ENCODE measurements at regions not wholly inside any gene's neighbourhood (a gene's known extent, or its start where the extent isn't known, plus 50 kb on each side); places are given as distances from the start of the nearest gene placed in this dataset.

GRCh38 chr2:11008773-11009172 is 97.0 kb downstream of the KCNF1 start:
- in situ Hi-C loops (cut with HindIII; ENCODE audit: low pct_unique_long_range_greater_than_20kb, low sequenced_read_pairs) = no loop called here

GRCh38 chr2:11009176-11009575 is 97.4 kb downstream of the KCNF1 start:
- in situ Hi-C loops (cut with HindIII; ENCODE audit: low pct_unique_long_range_greater_than_20kb, low sequenced_read_pairs) = no loop called here
- no peak for DNase-seq (ENCODE audit: low read depth)

More at GRCh38 chr2:11008773-11009172, 97.0 kb downstream of the KCNF1 start:
- no peak for DNase-seq (ENCODE audit: low read depth)

GRCh38 chr2:11009891-11010290 is 98.2 kb downstream of the KCNF1 start:
- in situ Hi-C loops (cut with HindIII; ENCODE audit: low pct_unique_long_range_greater_than_20kb, low sequenced_read_pairs) = no loop called here
- no peak for DNase-seq (ENCODE audit: low read depth)

- in situ Hi-C loops (cut with HindIII; ENCODE audit: low pct_unique_long_range_greater_than_20kb, low sequenced_read_pairs) = no loop called here
Observed at GRCh38 chr2:11011359-11011758, 99.6 kb downstream of the KCNF1 start.

GRCh38 chr2:11012131-11012693 is 100.5 kb downstream of the KCNF1 start:
- in situ Hi-C loops (cut with HindIII; ENCODE audit: low pct_unique_long_range_greater_than_20kb, low sequenced_read_pairs) = no loop called here
- DNase-seq (ENCODE audit: low read depth) = no peak

More at GRCh38 chr2:11011359-11011758, 99.6 kb downstream of the KCNF1 start:
- no peak for DNase-seq (ENCODE audit: low read depth)

GRCh38 chr2:11013196-11013595 is 101.5 kb downstream of the KCNF1 start:
- in situ Hi-C loops (cut with HindIII; ENCODE audit: low pct_unique_long_range_greater_than_20kb, low sequenced_read_pairs) = no loop called here
- DNase-seq (ENCODE audit: low read depth) = no peak

- DNase-seq (ENCODE audit: low read depth) = no peak
- in situ Hi-C loops (cut with HindIII; ENCODE audit: low pct_unique_long_range_greater_than_20kb, low sequenced_read_pairs) = no loop called here
Observed at GRCh38 chr2:11014026-11014425, 102.3 kb downstream of the KCNF1 start.

- no peak for DNase-seq (ENCODE audit: low read depth)
- in situ Hi-C loops (cut with HindIII; ENCODE audit: low pct_unique_long_range_greater_than_20kb, low sequenced_read_pairs) = no loop called here
Observed at GRCh38 chr2:11016735-11017388, 105.1 kb downstream of the KCNF1 start.

GRCh38 chr2:11017921-11018320 is 106.2 kb downstream of the KCNF1 start:
- in situ Hi-C loops (cut with HindIII; ENCODE audit: low pct_unique_long_range_greater_than_20kb, low sequenced_read_pairs) = no loop called here

GRCh38 chr2:11018651-11019185 is 107.0 kb downstream of the KCNF1 start:
- no peak for DNase-seq (ENCODE audit: low read depth)
- in situ Hi-C loops (cut with HindIII; ENCODE audit: low pct_unique_long_range_greater_than_20kb, low sequenced_read_pairs) = no loop called here

More at GRCh38 chr2:11017921-11018320, 106.2 kb downstream of the KCNF1 start:
- DNase-seq (ENCODE audit: low read depth) = no peak

GRCh38 chr2:11019614-11020013 is 107.9 kb downstream of the KCNF1 start:
- in situ Hi-C loops (cut with HindIII; ENCODE audit: low pct_unique_long_range_greater_than_20kb, low sequenced_read_pairs) = no loop called here

GRCh38 chr2:11022064-11022463 is 110.3 kb downstream of the KCNF1 start:
- no peak for DNase-seq (ENCODE audit: low read depth)
- in situ Hi-C loops (cut with HindIII; ENCODE audit: low pct_unique_long_range_greater_than_20kb, low sequenced_read_pairs) = no loop called here

More at GRCh38 chr2:11019614-11020013, 107.9 kb downstream of the KCNF1 start:
- no peak for DNase-seq (ENCODE audit: low read depth)

GRCh38 chr2:11022591-11023273 is 111.0 kb downstream of the KCNF1 start:
- DNase-seq (ENCODE audit: low read depth) = peak; percentile 33

GRCh38 chr2:11023326-11024258 is 111.9 kb downstream of the KCNF1 start:
- no peak for DNase-seq (ENCODE audit: low read depth)
- in situ Hi-C loops (cut with HindIII; ENCODE audit: low pct_unique_long_range_greater_than_20kb, low sequenced_read_pairs) = no loop called here

More at GRCh38 chr2:11022591-11023273, 111.0 kb downstream of the KCNF1 start:
- in situ Hi-C loops (cut with HindIII; ENCODE audit: low pct_unique_long_range_greater_than_20kb, low sequenced_read_pairs) = no loop called here

- in situ Hi-C loops (cut with HindIII; ENCODE audit: low pct_unique_long_range_greater_than_20kb, low sequenced_read_pairs) = no loop called here
- DNase-seq (ENCODE audit: low read depth) = peak; percentile 2
Observed at GRCh38 chr2:11024259-11024645, 112.5 kb downstream of the KCNF1 start.

- in situ Hi-C loops (cut with HindIII; ENCODE audit: low pct_unique_long_range_greater_than_20kb, low sequenced_read_pairs) = no loop called here
- no peak for DNase-seq (ENCODE audit: low read depth)
Observed at GRCh38 chr2:11024687-11025086, 113.0 kb downstream of the KCNF1 start.

GRCh38 chr2:11026286-11026921 is 114.7 kb downstream of the KCNF1 start:
- in situ Hi-C loops (cut with HindIII; ENCODE audit: low pct_unique_long_range_greater_than_20kb, low sequenced_read_pairs) = no loop called here
- no peak for DNase-seq (ENCODE audit: low read depth)

GRCh38 chr2:11027195-11027594 is 115.5 kb downstream of the KCNF1 start:
- in situ Hi-C loops (cut with HindIII; ENCODE audit: low pct_unique_long_range_greater_than_20kb, low sequenced_read_pairs) = no loop called here
- no peak for DNase-seq (ENCODE audit: low read depth)

Measured in Caki2 (cell line).